ENCODE measurements at regions not wholly inside any gene's neighbourhood (a gene's known extent, or its start where the extent isn't known, plus 50 kb on each side); places are given as distances from the start of the nearest gene placed in this dataset.

- TF ChIP-seq GATA3 (IDR thresholded peaks at IDR 0.05; ENCODE audit: low read depth, low read length) (no peak), GATA2 (IDR thresholded peaks at IDR 0.05; ENCODE audit: low read depth, low read length) (no peak)
These were observed 803.6 kb downstream of the DIAPH3 start for GRCh38 chr13:59360108-59360507.

Data from SH-SY5Y (cell line).